GM12878 (cell line): ENCODE measurements at regions not wholly inside any gene's neighbourhood (a gene's known extent, or its start where the extent isn't known, plus 50 kb on each side); places are given as distances from the start of the nearest gene placed in this dataset.

ENCODE experiments used
- ATAC-seq: fragments of 200-7000 bp; cut with Tn5 transposase; 3 replicates; pipeline ENCODE4 v1.9.1; 2020; ENCODE audit warnings: mild to moderate bottlenecking, moderate library complexity
- BruUV-seq: library from RNA; stranded (reverse); fragments of 400-500 nt; replicated peaks from 2 replicates; lab custom pipeline; 2021; lab: Mats Ljungman, UMichigan
- CTCF ChIA-PET: fragments of 300-600 bp; sonication (Branson Sonifier 250); formaldehyde crosslinking; extraction: SDS; loops from one replicate; lab custom pipeline; 2021; ENCODE audit warnings: inconsistent platforms; lab: Yijun Ruan, JAX
- POLR2A ChIA-PET: fragments of 350-600 bp; formaldehyde crosslinking; extraction: SDS; loops from one replicate; lab custom pipeline; 2021; ENCODE audit warnings: inconsistent platforms; lab: Charles Lee
- RAD21 ChIA-PET: fragments of 300-600 bp; sonication (Branson Sonifier 250); formaldehyde crosslinking; loops from one replicate; lab custom pipeline; 2023; ENCODE audit warnings: antibody characterized with exemption; ENCODE audit not compliant: unreplicated experiment; lab: Charles Lee
- SMC1A ChIA-PET: fragments of 300-600 bp; sonication (Branson Sonifier 250); formaldehyde crosslinking; loops from one replicate; lab custom pipeline; 2023; ENCODE audit not compliant: unreplicated experiment, uncharacterized antibody; lab: Charles Lee
- DNase-seq: peaks from one replicate; pipeline ENCODE4 v3.0.0-alpha.2; 2011; ENCODE audit warnings: low read depth, low spot score
- FAIRE-seq: peaks from 3 replicates; lab custom pipeline; 2011; peaks lifted over from hg19 to GRCh38; lab: Jason Lieb, UNC
- H2AFZ ChIP-seq: 2 replicates; pipeline ENCODE4 v1.6.0; 2011; ENCODE audit warnings: low read depth, low read length, control low read depth; ENCODE audit not compliant: control insufficient read depth
- H3K27ac ChIP-seq: 2 replicates; pipeline ENCODE4 v1.5.1; 2011; ENCODE audit warnings: control low read depth; ENCODE audit not compliant: control insufficient read depth, insufficient read depth
- H3K27me3 ChIP-seq, 2 experiments: replicated peaks in 1 of 2; 2 replicates each; pipeline versions ENCODE4 v1.6.0 to v1.6.1; 2011; ENCODE audit warnings: low read length in 1 of 2; ENCODE audit not compliant: control insufficient read depth in 2 of 2, insufficient read depth in 2 of 2
- H3K36me3 ChIP-seq, 2 experiments: 2 replicates each; pipeline ENCODE4 v1.5.1; 2011; ENCODE audit warnings: low read length in 1 of 2; ENCODE audit not compliant: control insufficient read depth in 2 of 2, insufficient read depth in 2 of 2
- H3K4me1 ChIP-seq: 2 replicates; pipeline ENCODE4 v1.6.1; 2011; ENCODE audit warnings: mild to moderate bottlenecking, low read length, moderate library complexity, mixed read lengths; ENCODE audit not compliant: control insufficient read depth, insufficient read depth
- H3K4me2 ChIP-seq: 2 replicates; pipeline ENCODE4 v1.6.0; 2011; ENCODE audit warnings: control low read depth; ENCODE audit not compliant: control insufficient read depth, insufficient read depth
- H3K4me3 ChIP-seq: fragments of 200-600 bp; sonication (generic); 2 replicates; pipeline ENCODE4 v1.5.1; 2016
- H3K79me2 ChIP-seq: 2 replicates; pipeline ENCODE4 v1.6.0; 2011; ENCODE audit warnings: low read length; ENCODE audit not compliant: control insufficient read depth, insufficient read depth
- H3K9ac ChIP-seq: 2 replicates; pipeline ENCODE4 v1.8.0; 2011; ENCODE audit warnings: low read length, control low read depth, mixed read lengths; ENCODE audit not compliant: control insufficient read depth, insufficient read depth
- H3K9me3 ChIP-seq: replicated peaks from 3 replicates; pipeline ENCODE4 v1.5.1; 2011; ENCODE audit warnings: mild to moderate bottlenecking, low read length; ENCODE audit not compliant: control insufficient read depth, insufficient read depth
- H4K20me1 ChIP-seq: 2 replicates; pipeline ENCODE4 v1.6.0; 2011; ENCODE audit not compliant: control insufficient read depth, insufficient read depth
- NR2F1 ChIP-seq: fragments of 450-650 bp; conservative IDR thresholded peaks from 2 replicates; pipeline ENCODE4 v1.6.1; 2017; ENCODE audit warnings: mild to moderate bottlenecking
- RFX5 ChIP-seq: IDR thresholded peaks from 2 replicates; pipeline ENCODE4 v1.6.1; 2011; ENCODE audit warnings: low read depth, low read length, improper control_type of control experiment
- SIX5 ChIP-seq: IDR thresholded peaks from 2 replicates; pipeline ENCODE4 v1.6.1; 2011; ENCODE audit warnings: mild to moderate bottlenecking, low read depth, low read length, moderate library complexity; ENCODE audit not compliant: severe bottlenecking
- ZBTB4 ChIP-seq: fragments of 450-650 bp; formaldehyde crosslinking; IDR thresholded peaks from 2 replicates; pipeline ENCODE4 v1.4.0; 2022; ENCODE audit warnings: mild to moderate bottlenecking, moderate library complexity
- WGBS: methylation state at CpG from one replicate; pipeline ENCODE4 v1.1.6; 2016; ENCODE audit warnings: low lambda C conversion rate; ENCODE audit not compliant: insufficient replicate concordance, insufficient coverage; ENCODE audit errors: missing lambda C conversion rate; 5-methylcytosine and 5-hydroxymethylcytosine counted together
- in situ Hi-C: fragments of 300-500 bp; cut with MboI; formaldehyde crosslinking; loops from 9 replicates; pipeline ENCODE4 v1.14.3; 2018; ENCODE audit warnings: mixed read lengths
- intact Hi-C: fragments of 100-400 bp; cut with micrococcal nuclease; formaldehyde crosslinking; loops from one replicate; pipeline ENCODE4 v1.14.2; 2022; ENCODE audit not compliant: unreplicated experiment
- TF ChIP-seq, protein P1 (sequence below): IDR thresholded peaks from 2 replicates; pipeline ENCODE4 v1.6.1; 2012; ENCODE audit warnings: low read depth, low read length, improper control_type of control experiment

DNA sequence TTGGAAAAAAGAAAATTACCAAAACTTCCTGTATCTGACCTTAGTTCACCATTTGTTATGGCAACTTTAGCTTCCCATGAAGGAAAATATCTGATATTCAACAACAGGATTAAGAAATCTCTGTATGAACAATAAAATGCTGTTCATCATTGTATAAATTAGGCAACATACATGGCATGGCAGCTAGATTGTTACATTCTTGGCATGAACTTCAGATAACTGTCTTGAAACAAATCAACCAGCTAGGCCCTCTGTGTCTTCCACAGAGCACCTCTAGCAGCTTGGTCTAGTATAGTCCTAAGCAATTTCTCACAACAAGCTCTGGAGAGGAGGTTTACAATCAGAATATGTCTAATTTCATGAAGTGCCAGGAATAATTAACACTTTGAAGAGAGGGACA is 105.4 kb upstream of the PCDH7 start:
- ChIA-PET SMC1A (interaction anchor here (0.9 kb wide), 1 partner anchor 21 kb away, joined by 4 read pairs; no protein-coding TSS in a partner anchor), RAD21 (no interaction called here), POLR2A (no interaction called here), CTCF (no interaction called here)
- ATAC-seq (no peak), FAIRE-seq (no peak), DNase-seq (no peak)
- Histone ChIP-seq H3K79me2 (no peaks in the 10 kb centered on the region), H3K4me3 (no peak overlapping the region), H3K9me3 (no peaks in the 10 kb centered on the region), H3K36me3 (no peaks in the 10 kb centered on the region), H3K4me1 (no peaks in the 10 kb centered on the region), H3K9ac (no peak overlapping the region), H3K27me3 (no peaks in the 10 kb centered on the region), H2AFZ (no peak overlapping the region), H4K20me1 (no peaks in the 10 kb centered on the region), H3K4me2 (no peak overlapping the region), H3K27ac (no peak overlapping the region)
- intact Hi-C loops (no loop called here), in situ Hi-C loops (no loop called here)
- TF ChIP-seq RFX5: no peak
- no TSS peak for BruUV-seq

DNA sequence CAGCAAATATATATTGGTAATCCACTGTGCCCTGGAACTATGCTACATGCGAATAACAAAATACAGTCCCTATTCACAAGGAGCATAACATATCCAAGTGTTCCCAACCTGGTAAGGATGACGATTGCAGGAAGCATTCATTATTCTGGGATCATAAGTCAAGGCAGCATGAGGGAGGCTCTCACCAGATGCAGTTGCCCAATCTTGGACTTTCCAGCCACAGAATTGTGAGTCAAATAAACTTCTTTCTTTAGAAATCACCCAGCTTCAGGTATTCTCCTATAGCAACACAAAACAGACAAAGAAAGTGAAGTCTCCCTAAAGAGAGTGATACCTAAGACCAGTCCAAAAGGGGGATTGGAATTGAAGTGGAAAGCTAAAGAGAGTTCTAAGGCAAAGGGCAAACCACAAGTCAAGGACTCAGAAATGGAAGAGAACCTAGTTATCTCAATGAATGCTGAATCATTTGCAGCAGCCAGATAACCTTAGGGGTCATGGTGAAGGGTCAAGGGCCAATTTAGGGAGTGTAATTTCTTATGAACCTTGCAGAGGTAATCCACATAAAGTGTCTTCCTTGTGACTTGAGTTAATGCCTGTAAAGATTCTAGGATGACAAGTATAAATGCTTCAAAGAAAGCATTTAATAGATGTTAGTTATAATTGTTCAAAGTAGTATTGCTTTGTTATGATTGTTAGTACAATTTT is 103.1 kb upstream of the PCDH7 start:
- SMC1A ChIA-PET: interaction anchor here (2.5 kb wide), 1 partner anchor 11 kb away, joined by 6 read pairs; no protein-coding TSS in a partner anchor
- TF ChIP-seq ZBTB4 (no peak), NR2F1 (0 out of 2 replicates have a peak, but pooled peaks have one; percentile 51), SIX5 (no peak)
- TF ChIP-seq, protein P1, sequence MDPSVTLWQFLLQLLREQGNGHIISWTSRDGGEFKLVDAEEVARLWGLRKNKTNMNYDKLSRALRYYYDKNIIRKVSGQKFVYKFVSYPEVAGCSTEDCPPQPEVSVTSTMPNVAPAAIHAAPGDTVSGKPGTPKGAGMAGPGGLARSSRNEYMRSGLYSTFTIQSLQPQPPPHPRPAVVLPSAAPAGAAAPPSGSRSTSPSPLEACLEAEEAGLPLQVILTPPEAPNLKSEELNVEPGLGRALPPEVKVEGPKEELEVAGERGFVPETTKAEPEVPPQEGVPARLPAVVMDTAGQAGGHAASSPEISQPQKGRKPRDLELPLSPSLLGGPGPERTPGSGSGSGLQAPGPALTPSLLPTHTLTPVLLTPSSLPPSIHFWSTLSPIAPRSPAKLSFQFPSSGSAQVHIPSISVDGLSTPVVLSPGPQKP: no peak
- Histone ChIP-seq H3K27ac (no peak overlapping the region), H3K36me3 (no peaks in the 10 kb centered on the region), H3K79me2 (no peaks in the 10 kb centered on the region), H3K4me2 (no peak overlapping the region), H3K27me3 (no peaks in the 10 kb centered on the region), H3K4me1 (no peaks in the 10 kb centered on the region), H3K4me3 (no peak overlapping the region), H2AFZ (no peak overlapping the region), H3K9ac (no peak overlapping the region), H3K9me3 (no peaks in the 10 kb centered on the region), H4K20me1 (no peaks in the 10 kb centered on the region)
- no peak for DNase-seq
- no peak for FAIRE-seq
- in situ Hi-C loops (no loop called here), intact Hi-C loops (no loop called here)
- POLR2A ChIA-PET: interaction anchor here (0.6 kb wide), 1 partner anchor 593 kb away, joined by 3 read pairs; no protein-coding TSS in a partner anchor
- WGBS: 15% methylated on average over 2 of the region's 2 CpGs
- CTCF ChIA-PET: interaction anchor here (1.1 kb wide), 1 partner anchor 236 kb away, joined by 3 read pairs; no protein-coding TSS in a partner anchor
- no TSS peak for BruUV-seq
- RAD21 ChIA-PET: interaction anchor here (1.1 to 1.3 kb wide), 2 partner anchors 12 to 17 kb away, joined by 3 read pairs; no protein-coding TSS in a partner anchor
- peak; percentile 34 for ATAC-seq
